HG03066 (cell line): ENCODE measurements at regions not wholly inside any gene's neighbourhood (a gene's known extent, or its start where the extent isn't known, plus 50 kb on each side); places are given as distances from the start of the nearest gene placed in this dataset.
A peak's percentile ranks its signal among the peaks of the same experiment; 100 is the strongest.

Experiments
- ATAC-seq: cut with Tn5 transposase; IDR thresholded peaks from one replicate; pipeline ENCODE4 v1.9.1; 2021; ENCODE audit warnings: low read depth; ENCODE audit not compliant: unreplicated experiment

GRCh38 chr14:61847861-61848260 is 85.6 kb downstream of the SNAPC1 start:
- no peak for ATAC-seq

- ATAC-seq, result no peak
Observed at GRCh38 chr14:61854898-61855297, 92.7 kb downstream of the SNAPC1 start.

GRCh38 chr14:61860294-61860918 is 98.2 kb downstream of the SNAPC1 start:
- peak; percentile 97 for ATAC-seq

GRCh38 chr14:61861320-61861865 is 99.2 kb downstream of the SNAPC1 start:
- ATAC-seq, result no peak

GRCh38 chr14:61864329-61864898 is 102.2 kb downstream of the SNAPC1 start:
- ATAC-seq, result no peak

GRCh38 chr14:61866932-61867920 is 105.0 kb downstream of the SNAPC1 start:
- peak; percentile 97 for ATAC-seq

GRCh38 chr14:61868846-61869245 is 106.6 kb downstream of the SNAPC1 start:
- ATAC-seq, result no peak

- ATAC-seq, result no peak
Observed at GRCh38 chr14:61870163-61870562, 107.9 kb downstream of the SNAPC1 start.

- ATAC-seq, result peak; percentile 97
Observed at GRCh38 chr14:61872452-61872851, 110.2 kb downstream of the SNAPC1 start.

- ATAC-seq, result no peak
Observed at GRCh38 chr14:61875483-61875882, 113.3 kb downstream of the SNAPC1 start.

GRCh38 chr14:61876362-61877034 is 114.3 kb downstream of the SNAPC1 start:
- ATAC-seq, result no peak

- ATAC-seq, result no peak
Observed at GRCh38 chr14:61877035-61877390, 114.8 kb downstream of the SNAPC1 start.

- ATAC-seq, result no peak
Observed at GRCh38 chr14:61877768-61878167, 115.5 kb downstream of the SNAPC1 start.

GRCh38 chr14:61878931-61879330 is 116.7 kb downstream of the SNAPC1 start:
- ATAC-seq, result no peak

- ATAC-seq, result no peak
Observed at GRCh38 chr14:61881046-61881445, 118.8 kb downstream of the SNAPC1 start.

GRCh38 chr14:61884711-61885110 is 122.5 kb downstream of the SNAPC1 start:
- ATAC-seq, result no peak

GRCh38 chr14:61885203-61885961 is 123.2 kb downstream of the SNAPC1 start:
- ATAC-seq, result no peak

- no peak for ATAC-seq
Observed at GRCh38 chr14:61887628-61888027, 125.4 kb downstream of the SNAPC1 start.

GRCh38 chr14:61889914-61890351 is 127.7 kb downstream of the SNAPC1 start:
- peak; percentile 100 for ATAC-seq

- ATAC-seq, result no peak
Observed at GRCh38 chr14:61891170-61891569, 128.9 kb downstream of the SNAPC1 start.
